Activated T-helper 1 cell treated with anti-CD3 and anti-CD28 coated beads, Interleukin-2, amount 50 U/mL, for 16 hours (primary cell): ENCODE measurements at regions not wholly inside any gene's neighbourhood (a gene's known extent, or its start where the extent isn't known, plus 50 kb on each side); places are given as distances from the start of the nearest gene placed in this dataset.

Source experiments
- DNase-seq, 2 donors: peaks; one replicate each; pipeline ENCODE4 v3.0.0-alpha.2; 2020; ENCODE audit warnings: low read depth in 1 of 2, low spot score in 1 of 2

DNA sequence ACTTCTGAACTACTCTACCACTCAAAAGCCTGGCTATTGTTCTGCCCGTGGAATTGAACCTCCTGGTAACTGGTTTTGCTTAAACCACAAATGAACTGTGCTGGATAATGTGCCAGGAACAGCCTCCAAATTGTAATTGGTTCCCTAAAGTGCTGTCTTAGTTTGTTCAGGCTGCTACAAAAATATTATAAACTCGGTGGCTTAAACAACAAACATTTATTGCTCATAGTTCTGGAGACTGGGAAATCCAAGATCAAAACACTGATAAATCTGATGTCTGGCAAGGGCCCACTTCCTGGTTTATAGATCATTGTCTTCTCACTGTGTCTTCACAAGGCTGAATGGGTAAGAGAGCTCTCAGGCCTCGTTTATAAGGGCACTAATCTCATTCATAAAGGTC is 149.2 kb upstream of the NCKAP5 start:
- DNase-seq = no peak

DNA sequence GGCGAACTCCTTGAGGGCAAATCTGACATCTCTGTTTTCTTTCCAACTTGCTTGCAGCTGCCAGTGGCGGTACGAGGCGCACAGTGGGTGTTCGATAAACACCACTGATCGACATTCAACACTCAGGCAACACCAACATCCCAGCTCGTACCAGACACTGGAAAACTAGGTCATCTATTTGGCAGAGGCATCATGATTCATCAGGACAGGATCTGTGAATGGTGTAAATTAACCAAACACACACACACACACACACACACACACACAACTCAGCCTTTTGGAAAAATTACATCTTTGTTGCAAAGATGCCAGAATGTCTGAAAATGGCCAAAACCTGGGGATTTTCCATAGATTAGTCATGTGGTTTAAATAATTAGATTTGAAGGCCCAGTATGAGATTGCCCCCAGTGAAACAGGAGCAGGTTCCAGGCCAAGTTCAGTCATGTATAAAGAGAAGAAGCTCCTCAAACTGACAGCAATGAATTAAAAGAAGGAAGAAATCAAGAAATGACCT is 150.5 kb upstream of the NCKAP5 start:
- no peak for DNase-seq

DNA sequence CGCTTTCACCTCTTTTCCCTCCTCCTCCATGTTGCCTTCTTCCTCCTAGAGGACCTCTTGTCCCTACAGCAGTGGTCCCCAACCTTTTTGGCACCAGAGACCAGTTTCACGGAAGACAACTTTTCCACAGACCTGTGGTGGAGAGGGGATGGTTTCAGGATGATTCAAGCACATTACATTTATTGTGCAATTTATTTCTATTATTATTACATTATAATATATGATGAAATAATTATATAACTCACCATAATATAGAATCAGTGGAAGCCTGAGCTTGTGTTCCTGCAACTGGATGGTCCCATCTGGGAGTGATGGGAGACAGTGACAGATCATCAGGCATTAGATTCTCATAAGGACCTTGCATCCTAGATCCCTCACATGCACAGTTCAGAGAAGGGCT is 152.2 kb upstream of the NCKAP5 start:
- no peak for DNase-seq

DNA sequence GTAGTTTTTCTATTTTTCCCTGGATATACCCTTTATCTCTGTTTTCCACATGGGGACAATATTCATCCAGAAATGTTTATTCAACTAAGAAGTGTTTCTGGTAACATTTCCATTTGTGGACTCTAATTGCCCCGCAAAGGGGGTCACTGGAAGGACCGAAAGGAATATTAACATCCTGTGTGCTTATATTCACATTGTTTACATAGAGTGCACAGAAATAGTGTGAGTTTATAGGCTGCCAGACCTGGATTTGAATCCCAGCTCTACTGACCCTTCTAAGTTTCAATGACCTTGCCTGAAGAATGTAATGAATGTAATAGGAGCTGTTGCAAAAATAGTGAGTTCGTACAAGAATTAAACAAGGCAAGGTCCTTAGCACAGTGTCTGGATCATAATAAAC is 152.9 kb upstream of the NCKAP5 start:
- no peak for DNase-seq

DNA sequence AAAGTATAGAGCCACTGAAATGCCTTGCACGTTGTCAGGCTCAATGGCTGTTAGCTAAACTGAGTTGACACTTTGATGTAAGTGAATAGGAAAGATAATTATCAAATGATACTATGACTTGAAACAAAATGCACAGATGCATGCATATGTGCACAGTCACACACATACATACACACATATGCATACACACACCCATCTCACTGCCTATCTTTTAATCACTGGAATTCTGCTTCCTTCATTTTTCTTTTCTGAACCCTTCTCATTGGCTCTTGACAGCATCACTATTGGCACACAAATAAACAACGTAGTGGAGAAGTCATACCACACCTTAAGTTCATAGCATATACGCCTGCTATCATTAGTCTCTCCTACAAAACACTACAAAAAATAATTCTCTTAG is 154.9 kb upstream of the NCKAP5 start:
- DNase-seq = no peak

DNA sequence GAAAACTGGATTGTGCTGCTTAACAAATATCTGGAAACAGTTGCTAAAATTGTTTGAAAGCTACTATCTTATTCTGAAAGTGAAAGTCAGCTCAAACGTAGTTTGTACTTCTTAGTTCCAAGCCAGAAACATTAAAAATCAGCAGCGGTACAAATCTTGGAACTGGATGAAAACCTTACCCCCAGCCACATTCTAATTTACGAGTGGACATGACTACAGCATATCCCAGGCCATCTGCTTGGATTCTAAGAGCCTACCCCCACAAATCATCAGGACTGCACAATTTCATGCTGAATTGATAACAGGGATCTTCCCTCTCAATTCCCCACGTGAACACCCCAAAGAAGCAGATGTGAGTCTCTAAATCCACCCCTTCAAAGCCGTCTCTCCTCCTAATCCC is 158.7 kb upstream of the NCKAP5 start:
- no peak for DNase-seq

DNA sequence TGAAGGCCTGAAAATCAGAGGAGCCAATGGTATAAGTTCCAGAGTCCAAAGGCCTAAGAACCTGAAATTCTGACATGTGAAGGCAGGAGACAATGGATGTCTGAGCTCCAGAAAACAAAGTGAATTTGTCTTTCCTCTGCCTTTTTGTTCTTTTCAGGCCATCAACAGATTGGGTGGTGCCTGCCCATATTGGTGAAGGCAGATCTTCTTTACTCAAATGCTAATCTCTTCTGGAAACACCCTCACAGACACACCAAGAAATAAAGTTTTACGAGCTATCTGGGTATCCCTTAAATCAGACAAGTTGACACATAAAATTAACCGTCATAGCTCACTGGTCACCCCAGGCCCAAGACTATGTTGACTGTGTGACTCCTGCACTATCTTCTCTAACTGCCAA is 163.8 kb upstream of the NCKAP5 start:
- no peak for DNase-seq

DNA sequence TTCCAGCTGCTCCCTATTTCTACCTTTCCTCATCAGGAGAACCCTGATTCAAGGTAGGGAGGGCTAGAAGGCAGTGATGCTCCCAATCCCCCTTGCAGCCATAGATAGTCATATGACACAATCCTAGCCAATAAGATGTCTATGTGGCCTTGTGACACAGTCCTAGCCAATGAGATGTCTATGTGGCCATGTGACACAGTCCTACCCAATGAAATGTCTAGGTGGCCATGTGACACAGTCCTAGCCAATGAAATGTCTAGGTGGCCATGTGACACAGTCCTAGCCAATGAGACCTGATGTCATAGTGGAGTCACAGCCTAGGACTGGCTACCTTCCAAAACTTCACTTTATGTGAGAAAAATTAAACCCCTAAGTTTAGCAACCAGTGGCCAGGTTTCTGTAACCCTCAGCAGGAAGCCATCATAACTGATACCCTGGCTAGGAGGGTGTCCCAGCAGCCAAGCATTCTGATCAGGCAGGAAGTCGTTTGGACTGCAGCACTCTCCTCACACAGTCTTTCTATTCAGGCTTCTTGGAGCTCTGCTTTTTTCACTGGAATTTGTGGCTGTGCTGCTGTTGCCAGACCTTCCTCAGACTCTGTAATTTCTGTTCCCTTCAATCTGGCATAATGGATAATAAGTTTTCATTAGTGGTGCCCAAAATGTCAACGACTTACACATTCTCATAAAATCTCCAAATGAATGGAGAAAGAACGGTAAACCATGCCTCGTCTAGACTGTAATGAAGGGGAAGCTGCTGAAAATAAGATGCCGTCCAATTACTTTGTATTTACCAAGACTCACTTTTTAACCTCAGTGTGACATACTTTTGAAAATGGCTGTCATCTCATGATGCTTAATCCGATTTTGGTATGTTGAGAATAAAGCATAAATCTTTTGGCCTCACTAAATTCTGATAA is 165.0 kb upstream of the NCKAP5 start:
- DNase-seq = no peak

DNA sequence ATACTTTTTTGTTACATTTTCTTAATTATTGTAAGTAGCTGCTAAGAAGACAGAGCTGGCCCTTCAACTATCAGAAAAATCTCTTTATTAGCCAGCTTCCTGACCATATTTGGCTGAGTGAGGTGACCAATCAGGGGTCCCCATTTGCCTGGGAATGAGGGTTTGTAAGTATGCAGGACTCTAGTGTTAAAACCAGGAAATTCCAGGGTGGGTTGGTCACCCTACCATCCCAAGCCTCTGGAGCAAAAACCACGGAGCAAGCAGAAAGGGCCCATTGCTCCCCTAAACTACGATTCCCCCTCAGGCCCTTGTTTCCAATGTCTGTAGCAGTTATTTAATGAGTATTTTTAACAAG is 165.6 kb upstream of the NCKAP5 start:
- DNase-seq = no peak

DNA sequence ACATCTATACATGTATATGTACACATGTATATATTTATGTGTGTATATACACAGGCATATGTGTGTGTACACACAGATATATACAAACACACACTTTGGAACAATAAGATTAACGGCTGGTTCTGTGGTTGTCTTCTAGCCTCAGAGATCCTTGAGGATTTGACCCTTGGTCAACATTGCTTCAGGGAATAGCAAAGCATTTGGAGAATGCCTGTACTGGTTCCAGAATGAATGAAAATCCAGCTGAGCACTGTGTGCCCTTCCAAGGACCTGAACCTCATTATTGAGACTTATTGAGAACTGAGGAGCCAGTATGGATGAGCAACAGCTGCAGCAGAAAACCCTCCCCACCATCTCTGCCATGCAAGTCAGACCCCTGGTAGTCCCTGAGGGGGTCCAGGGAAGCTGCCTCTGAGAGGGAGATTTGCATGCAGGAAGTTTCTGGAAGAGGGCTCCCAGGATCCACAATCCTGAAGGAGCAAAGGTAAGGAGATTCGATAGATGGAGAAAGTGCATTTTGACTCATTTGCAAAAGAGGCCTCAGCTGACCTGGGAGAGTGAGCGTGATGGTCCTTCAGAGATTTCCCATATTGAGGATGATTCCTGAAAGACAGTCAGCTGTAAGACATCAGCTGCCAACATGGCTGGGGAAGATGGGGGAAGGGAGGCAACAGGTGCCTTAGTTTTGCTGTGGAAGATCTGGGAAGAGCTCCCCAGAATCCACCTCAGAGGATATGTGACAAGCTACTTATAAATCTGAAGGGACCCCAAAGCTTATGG is 166.6 kb upstream of the NCKAP5 start:
- no peak for DNase-seq

DNA sequence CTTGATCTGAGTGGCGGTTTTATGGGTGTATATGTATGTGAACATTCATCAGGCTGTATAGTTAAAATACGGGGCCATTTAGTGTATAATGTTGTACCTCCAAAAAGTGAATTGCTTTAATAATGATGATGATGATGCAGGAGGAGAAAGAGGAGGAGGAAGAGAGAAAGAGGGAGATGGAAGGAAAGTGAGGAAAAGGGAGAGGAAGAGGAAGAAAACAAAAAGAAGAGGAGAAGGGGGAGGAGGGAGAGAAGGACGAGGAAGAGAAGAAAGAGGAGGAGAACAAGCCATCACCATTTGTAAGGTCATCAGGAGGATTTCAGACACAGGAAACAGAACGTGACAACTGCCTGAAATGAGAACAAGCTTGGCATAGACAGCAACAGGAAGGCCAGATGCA is 168.4 kb upstream of the NCKAP5 start:
- DNase-seq = no peak

DNA sequence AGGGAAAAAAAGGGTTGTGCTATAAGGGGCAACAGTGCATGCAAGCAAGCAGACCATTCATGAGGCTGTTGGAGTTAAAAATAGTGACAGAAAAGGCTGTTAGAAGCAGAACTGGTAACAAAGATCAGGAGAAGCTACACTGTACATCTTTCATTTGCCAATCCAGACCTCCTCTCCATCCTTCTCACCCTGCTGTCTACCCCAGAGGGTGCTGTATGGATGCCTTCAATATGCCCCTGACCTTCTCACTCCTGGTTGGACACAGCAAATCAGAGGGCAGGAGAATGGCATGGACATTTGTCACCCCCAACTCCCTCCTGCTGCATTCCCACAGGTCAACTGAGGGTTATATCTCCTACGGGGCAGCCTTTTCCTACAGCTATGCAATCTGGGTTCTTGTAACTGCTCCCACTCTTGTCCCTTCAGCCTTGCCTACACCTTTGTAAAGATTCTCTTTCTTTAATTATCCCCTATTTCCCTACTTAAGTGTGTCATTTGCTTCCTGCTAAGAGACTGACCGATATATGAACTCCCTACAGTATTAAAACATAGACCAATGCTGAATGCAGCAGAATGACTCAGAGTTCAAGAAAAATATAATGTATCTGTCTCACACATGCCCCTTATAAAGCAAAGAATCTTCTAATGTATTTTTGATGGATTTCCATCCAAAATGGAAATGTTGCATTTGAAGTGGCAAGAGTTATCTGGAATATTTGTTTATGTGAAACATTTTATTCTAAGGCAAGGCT is 169.2 kb upstream of the NCKAP5 start:
- DNase-seq = no peak

DNA sequence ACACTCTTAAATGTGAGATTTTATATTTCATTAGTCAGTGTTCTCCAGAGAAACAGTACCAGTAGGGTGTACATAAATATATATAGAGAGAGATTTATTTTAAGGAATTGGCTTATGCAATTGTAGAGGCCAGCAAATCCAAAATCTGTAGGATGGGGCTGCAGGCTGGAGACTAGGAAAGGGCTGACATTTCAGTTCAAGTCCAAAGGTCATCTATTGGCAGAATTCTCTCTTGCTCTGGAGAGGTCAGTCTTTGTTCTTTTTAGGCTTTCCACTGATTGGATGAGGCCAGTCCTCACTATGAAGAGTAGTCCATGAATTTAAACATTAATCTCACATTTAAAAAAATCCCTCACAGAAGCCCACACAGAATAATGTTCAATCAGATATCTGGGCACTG is 170.8 kb upstream of the NCKAP5 start:
- no peak for DNase-seq

DNA sequence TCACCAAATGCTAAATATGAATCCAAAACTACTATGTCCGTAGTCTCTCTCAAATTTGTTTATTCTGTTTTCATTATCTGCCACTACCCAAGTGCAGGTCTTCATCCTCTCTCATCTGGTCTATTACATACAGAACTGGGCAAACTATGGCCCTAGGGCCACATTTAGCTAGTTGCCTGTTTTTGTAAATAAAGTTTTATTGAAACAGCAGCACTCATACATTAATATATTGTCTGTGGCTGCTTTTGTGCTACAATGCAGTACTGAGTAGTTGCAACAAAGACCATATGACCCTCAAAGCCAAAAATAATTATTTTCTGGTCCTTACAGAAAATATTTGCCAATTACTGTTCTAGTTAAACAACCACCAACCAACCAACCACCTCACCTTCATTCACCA is 172.2 kb upstream of the NCKAP5 start:
- no peak for DNase-seq

DNA sequence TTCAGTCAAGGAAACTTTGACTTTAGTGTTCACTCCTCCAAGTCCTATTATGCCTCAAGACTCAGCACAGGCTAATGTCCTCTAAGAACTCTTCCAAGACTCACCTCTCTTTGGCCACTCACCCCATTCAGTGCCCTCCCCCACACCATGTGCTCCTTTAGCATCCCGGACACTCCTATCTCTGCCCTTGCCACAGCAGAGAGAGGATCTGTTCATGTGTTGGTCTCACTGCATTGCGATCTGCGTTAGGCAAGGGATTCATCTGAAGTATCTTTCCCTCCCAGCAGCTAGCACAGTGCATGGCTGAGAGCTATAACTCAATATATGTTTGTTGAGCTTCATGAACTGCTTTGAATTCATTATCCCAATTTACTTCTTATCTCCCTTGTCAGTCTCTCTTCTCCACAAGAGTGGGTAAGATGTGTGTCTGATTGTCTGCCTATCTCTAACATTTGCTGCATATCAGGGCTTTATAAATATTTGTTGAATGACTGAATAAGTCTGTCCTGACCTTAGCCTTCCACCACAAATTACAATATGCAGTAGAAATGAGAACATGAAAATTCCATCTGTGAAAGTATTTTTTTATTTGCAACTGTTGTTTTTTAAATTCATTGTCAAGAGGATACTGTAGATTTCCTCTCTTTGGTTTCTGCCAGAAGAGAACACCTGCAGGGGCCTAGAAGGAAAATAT is 179.9 kb upstream of the NCKAP5 start:
- DNase-seq = no peak

DNA sequence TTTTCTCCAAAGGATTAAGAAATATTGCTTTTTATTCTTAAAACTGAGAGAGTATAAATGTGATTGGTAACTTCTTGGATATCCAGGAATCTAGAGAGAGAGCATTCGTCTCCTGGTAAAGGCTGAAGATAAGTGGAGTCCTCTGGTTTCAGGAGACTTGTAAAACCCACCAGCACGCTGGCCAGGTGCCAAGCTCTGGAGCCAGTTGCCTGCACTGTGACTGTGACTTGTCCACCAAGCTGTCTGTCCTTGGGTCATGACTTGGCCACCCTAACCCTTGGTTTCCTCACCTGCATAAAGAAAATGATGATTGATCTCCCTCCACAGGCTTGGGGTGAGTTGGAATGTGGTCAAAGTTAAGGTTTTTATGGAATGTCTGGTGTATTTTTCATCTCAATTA is 185.4 kb upstream of the NCKAP5 start:
- DNase-seq = no peak

DNA sequence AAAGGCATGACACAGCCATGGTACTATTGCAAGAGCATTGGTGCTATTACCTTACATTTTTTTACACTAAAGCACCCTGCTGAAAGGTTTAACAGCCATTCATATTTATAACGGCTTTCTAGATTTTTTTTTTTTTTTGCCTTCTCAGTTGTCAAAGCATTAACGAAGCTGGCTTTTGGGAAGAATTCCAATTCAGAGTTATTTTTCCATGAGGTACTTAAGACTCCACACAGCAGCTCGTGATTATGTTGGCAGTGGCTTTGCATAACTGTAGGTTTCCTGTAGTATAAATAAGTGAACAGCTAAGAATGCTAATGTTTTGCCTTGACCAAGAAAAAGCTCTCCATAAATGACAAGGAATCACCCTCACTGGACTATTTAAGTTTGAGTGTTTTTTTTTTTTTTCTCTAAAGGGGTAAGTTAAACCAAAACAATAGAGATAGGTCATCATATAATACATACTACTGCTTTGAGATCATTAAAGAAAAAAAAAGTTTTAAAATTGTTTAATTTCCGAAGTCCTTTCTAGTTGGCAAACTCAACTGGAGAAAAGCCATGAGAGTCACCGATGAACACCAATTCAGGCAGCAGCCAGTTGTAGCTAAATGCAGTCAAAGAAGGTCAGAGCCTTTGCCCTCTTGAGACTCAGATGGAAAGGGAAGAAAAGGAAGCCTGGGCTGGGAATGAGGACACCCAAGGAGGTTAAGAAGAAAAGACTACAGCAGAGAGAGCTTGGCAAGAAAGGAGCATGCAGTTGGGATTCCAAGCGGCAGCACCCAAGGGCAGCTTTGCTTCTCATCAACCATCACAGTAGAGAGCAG is 187.4 kb upstream of the NCKAP5 start:
- no peak for DNase-seq

DNA sequence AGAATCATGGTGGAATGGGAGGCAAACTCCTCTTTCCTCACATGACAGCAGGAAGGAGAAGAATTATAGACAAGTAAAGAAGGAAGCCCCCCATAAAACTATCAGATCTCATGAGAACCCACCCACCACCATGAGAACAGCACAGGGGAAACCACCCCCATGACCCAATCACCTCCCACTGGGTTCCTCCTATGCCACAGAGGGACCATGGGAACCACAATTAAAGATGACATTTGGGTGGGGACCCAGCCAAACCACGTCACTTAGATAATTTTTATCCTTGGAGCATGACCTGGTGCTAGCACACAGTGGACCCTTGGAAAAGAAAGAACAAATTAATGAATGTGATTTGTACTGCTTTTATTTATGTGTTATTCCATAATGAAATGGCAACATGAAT is 188.6 kb upstream of the NCKAP5 start:
- DNase-seq = no peak

DNA sequence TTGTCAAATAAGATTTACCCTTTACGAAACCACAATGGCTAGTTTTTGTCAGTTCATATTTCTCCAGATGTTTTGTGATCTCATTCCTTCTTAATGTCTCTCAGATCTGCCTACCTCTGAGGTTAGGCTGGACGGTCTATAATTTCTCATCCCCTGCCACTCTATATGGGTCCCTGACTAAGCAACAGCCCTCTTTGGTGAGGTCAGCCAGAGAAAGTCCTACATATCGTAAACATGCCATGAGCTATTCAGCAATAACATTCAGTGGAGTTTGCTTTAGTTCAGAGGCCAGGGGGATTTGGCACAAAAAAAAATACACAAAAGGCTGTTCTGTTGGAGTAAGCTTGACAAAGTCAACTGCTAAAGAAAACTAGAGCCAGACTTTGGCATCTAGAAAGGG is 192.1 kb upstream of the NCKAP5 start:
- DNase-seq = no peak

DNA sequence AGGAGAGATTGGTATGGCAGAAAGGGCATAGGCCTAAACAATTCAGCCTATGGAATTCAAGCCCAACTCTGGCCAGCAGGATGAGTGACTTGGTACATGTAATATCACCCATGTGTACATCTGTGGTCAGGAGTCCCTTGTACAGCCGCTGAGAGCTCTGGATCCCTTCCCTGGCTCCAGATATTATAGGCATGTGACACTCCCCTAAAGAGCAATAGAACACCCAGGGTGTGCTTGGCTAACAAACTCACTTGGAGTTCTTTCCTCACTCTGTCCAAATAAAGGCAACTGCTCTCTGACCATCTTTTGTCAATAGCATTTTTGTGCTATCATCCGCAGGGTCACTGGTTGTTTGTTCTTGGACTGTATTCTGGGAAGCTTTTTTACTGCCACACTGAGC is 197.4 kb upstream of the NCKAP5 start:
- DNase-seq = no peak
